Activated B cell treated with CpG ODN at 0.5 μM for 24 hours (primary cell): ENCODE measurements at regions not wholly inside any gene's neighbourhood (a gene's known extent, or its start where the extent isn't known, plus 50 kb on each side); places are given as distances from the start of the nearest gene placed in this dataset.
"Not testable (repeated sequence)": the region's sequence is repeated elsewhere in the genome, so short reads cannot be mapped to it uniquely, and the experiment has no call there.

Experiments used
- ATAC-seq: fragments of 200-7000 bp; cut with Tn5 transposase; one replicate; pipeline ENCODE4 v1.10.0; 2021; ENCODE audit warnings: low read depth, mild to moderate bottlenecking, moderate library complexity
- CTCF ChIA-PET: fragments of 350-600 bp; sonication (Branson Sonifier 250); formaldehyde crosslinking; loops from one replicate; lab custom pipeline; 2021; ENCODE audit warnings: antibody characterized with exemption; lab: Charles Lee
- POLR2A ChIA-PET: fragments of 350-600 bp; sonication (Branson Sonifier 250); formaldehyde crosslinking; loops from one replicate; lab custom pipeline; 2021; ENCODE audit warnings: antibody characterized with exemption; lab: Charles Lee
- DNase-seq: peaks from one replicate; pipeline ENCODE4 v3.0.0; 2022
- H3K27ac Mint-ChIP-seq: one replicate; pipeline ENCODE4 v1.8.0; 2020; ENCODE audit warnings: mixed read lengths
- H3K27me3 Mint-ChIP-seq: one replicate; pipeline ENCODE4 v1.8.0; 2021; ENCODE audit warnings: mixed read lengths
- H3K36me3 Mint-ChIP-seq: one replicate; pipeline ENCODE4 v1.8.0; 2021; ENCODE audit warnings: low read depth, mixed read lengths
- H3K4me1 Mint-ChIP-seq: one replicate; pipeline ENCODE4 v1.8.0; 2021; ENCODE audit warnings: mixed read lengths
- H3K4me3 Mint-ChIP-seq: one replicate; pipeline ENCODE4 v1.8.0; 2020; ENCODE audit warnings: mild to moderate bottlenecking, mixed read lengths
- H3K9me3 Mint-ChIP-seq: one replicate; pipeline ENCODE4 v1.8.0; 2020; ENCODE audit warnings: mixed read lengths
- intact Hi-C: fragments of 100-400 bp; cut with micrococcal nuclease; formaldehyde crosslinking; loops from one replicate; pipeline ENCODE4 v1.15.1; 2024
- TF ChIP-seq, protein P1 (sequence below): fragments of 200-600 bp; IDR thresholded peaks from one replicate; pipeline ENCODE4 v1.8.0; 2022; ENCODE audit warnings: antibody characterized with exemption, mild to moderate bottlenecking

- H3K4me1 Mint-ChIP-seq = no peaks in the 10 kb centered on the region
- CTCF ChIA-PET = no interaction called here
- no peaks in the 10 kb centered on the region for H3K27me3 Mint-ChIP-seq
- TF ChIP-seq, protein P1, sequence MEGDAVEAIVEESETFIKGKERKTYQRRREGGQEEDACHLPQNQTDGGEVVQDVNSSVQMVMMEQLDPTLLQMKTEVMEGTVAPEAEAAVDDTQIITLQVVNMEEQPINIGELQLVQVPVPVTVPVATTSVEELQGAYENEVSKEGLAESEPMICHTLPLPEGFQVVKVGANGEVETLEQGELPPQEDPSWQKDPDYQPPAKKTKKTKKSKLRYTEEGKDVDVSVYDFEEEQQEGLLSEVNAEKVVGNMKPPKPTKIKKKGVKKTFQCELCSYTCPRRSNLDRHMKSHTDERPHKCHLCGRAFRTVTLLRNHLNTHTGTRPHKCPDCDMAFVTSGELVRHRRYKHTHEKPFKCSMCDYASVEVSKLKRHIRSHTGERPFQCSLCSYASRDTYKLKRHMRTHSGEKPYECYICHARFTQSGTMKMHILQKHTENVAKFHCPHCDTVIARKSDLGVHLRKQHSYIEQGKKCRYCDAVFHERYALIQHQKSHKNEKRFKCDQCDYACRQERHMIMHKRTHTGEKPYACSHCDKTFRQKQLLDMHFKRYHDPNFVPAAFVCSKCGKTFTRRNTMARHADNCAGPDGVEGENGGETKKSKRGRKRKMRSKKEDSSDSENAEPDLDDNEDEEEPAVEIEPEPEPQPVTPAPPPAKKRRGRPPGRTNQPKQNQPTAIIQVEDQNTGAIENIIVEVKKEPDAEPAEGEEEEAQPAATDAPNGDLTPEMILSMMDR = no peak
- peaks cover 4% of the 10 kb centered on the region for H3K9me3 Mint-ChIP-seq
- H3K36me3 Mint-ChIP-seq = no peaks in the 10 kb centered on the region
- intact Hi-C loops = no loop called here
- DNase-seq (no peak), ATAC-seq (no peak)
- H3K27ac Mint-ChIP-seq = no peak overlapping the region
- POLR2A ChIA-PET = no interaction called here
- no peak overlapping the region for H3K4me3 Mint-ChIP-seq
These were observed 234.2 kb upstream of the TET2 start for GRCh38 chr4:104912518-104912917.

- DNase-seq (no peak), ATAC-seq (no peak)
- Mint-ChIP-seq H3K4me1 (no peaks in the 10 kb centered on the region), H3K27ac (no peak overlapping the region), H3K9me3 (peaks cover 4% of the 10 kb centered on the region), H3K36me3 (no peaks in the 10 kb centered on the region), H3K27me3 (no peaks in the 10 kb centered on the region), H3K4me3 (no peak overlapping the region)
- ChIA-PET CTCF (no interaction called here), POLR2A (no interaction called here)
- intact Hi-C loops = no loop called here
- TF ChIP-seq, protein P1 = no peak
These were observed 231.3 kb upstream of the TET2 start for GRCh38 chr4:104915373-104915772.

- Mint-ChIP-seq H3K4me3 (no peak overlapping the region), H3K27me3 (no peaks in the 10 kb centered on the region), H3K27ac (no peak overlapping the region), H3K36me3 (no peaks in the 10 kb centered on the region), H3K4me1 (no peaks in the 10 kb centered on the region), H3K9me3 (peaks cover 4% of the 10 kb centered on the region)
- ChIA-PET CTCF (no interaction called here), POLR2A (no interaction called here)
- intact Hi-C loops = no loop called here
- DNase-seq (no peak), ATAC-seq (no peak)
- TF ChIP-seq, protein P1 = no peak
These were observed 230.8 kb upstream of the TET2 start for GRCh38 chr4:104915864-104916263.

- ATAC-seq = no peak
- intact Hi-C loops = no loop called here
- TF ChIP-seq, protein P1 = no peak
- H3K36me3 Mint-ChIP-seq = no peaks in the 10 kb centered on the region
- H3K9me3 Mint-ChIP-seq = no peaks in the 10 kb centered on the region
- H3K4me1 Mint-ChIP-seq = no peaks in the 10 kb centered on the region
- POLR2A ChIA-PET = interaction anchor here (0.6 kb wide), 1 partner anchor 18 kb away, joined by 3 read pairs; no protein-coding TSS in a partner anchor
- H3K4me3 Mint-ChIP-seq = no peak overlapping the region
- CTCF ChIA-PET = no interaction called here
- H3K27ac Mint-ChIP-seq = no peak overlapping the region
- no peaks in the 10 kb centered on the region for H3K27me3 Mint-ChIP-seq
- no peak for DNase-seq
These were observed 227.3 kb upstream of the TET2 start for GRCh38 chr4:104919406-104919805.

DNA sequence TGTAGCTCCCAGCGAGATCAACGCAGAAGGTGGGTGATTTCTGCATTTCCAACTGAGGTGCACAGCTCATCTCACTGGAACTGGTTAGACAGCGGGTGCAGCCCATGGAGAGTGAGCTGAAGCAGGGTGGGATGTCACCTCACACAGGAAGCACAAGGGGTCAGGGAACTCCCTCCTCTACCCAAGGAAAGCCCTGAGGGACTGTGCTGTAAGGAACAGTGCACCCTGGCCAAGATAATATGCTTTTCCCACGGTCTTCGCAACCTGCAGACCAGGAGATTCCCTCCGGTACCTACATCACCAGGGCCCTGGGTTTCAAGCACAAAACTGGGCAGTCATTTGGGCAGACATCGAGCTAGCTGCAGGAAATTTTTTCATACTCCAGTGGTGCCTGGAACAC, 216.4 kb upstream of the TET2 start:
- ATAC-seq (no peak), DNase-seq (no peak)
- ChIA-PET CTCF (interaction anchor here (0.9 to 1.6 kb wide), 2 partner anchors 541 to 543 kb away, joined by 3 to 7 read pairs; partner anchors contain the start of gene PPA2), POLR2A (no interaction called here)
- intact Hi-C loops = loop anchor here (2.0 to 10.0 kb wide), 2 partner anchors 217 to 905 kb away; partner anchors contain the start of gene TET2
- H3K4me3 Mint-ChIP-seq = no peak overlapping the region
- peak overlapping the region; percentile 63 for H3K27ac Mint-ChIP-seq
- no peaks in the 10 kb centered on the region for H3K27me3 Mint-ChIP-seq
- TF ChIP-seq, protein P1 = no peak
- H3K4me1 Mint-ChIP-seq = peaks cover 27% of the 10 kb centered on the region
- H3K9me3 Mint-ChIP-seq = peaks cover 9% of the 10 kb centered on the region
- H3K36me3 Mint-ChIP-seq = no peaks in the 10 kb centered on the region

DNA sequence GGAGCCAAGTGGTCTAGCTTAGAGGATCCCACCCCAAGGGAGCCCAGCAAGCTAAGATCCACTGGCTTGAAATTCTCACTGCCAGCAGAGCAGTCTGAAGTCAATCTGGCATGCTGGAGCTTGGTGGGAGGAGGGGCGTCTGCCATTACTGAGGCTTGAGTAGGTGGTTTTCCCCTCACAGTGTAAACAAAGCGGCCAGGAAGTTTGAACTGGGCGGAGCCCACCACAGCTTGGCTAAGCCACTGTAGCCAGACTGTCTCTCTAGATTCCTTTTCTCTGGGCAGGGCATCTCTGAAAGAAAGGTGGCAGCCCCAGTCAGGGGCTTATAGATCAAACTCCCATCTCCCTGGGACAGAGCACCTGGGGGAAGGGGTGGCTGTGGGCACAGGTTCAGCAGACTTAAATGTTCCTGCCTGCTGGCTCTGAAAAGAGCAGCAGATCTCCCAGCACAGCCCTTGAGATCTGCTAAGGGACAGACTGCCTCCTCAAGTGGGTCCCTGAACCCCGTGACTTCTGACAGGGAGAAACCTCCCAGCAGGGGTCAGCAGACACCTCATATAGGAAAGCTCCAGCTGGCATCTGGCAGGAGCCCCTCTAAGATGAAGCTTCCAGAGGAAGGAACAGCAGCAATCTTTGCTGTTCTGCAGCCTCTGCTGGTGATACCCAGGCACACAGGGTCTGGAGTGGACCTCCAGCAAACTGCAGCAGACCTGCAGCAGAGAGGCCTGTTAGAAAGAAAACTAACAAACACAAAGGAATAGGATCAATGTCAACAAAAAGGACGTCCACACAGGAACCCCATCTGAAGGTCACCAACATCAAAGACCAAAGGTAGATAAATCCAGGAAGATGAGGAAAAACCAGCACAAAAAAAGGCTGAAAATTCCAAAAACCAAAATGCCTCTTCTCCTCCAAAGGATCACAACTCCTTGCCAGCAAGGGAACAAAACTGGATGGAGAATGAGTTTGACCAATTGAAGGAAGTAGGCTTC, 215.6 kb upstream of the TET2 start:
- peak overlapping the region; percentile 58 for H3K4me3 Mint-ChIP-seq
- intact Hi-C loops = loop anchor here (1.0 to 10.0 kb wide), 4 partner anchors 216 to 904 kb away; partner anchors contain the start of gene TET2
- CTCF ChIA-PET = interaction anchor here (0.9 to 1.6 kb wide), 4 partner anchors 540 to 784 kb away, joined by 3 to 7 read pairs (median 4); partner anchors contain the start of gene PPA2
- H3K27me3 Mint-ChIP-seq, H3K9me3 Mint-ChIP-seq, H3K36me3 Mint-ChIP-seq: not testable (repeated sequence)
- ATAC-seq (peak; percentile 37), DNase-seq (peak; percentile 28)
- peak overlapping the region; percentile 75 for H3K27ac Mint-ChIP-seq
- peaks cover 27% of the 10 kb centered on the region for H3K4me1 Mint-ChIP-seq
- POLR2A ChIA-PET = interaction anchor here (0.9 kb wide), 1 partner anchor 542 kb away, joined by 9 read pairs; the partner anchor contains the start of gene PPA2
